ENCODE measurements at regions not wholly inside any gene's neighbourhood (a gene's known extent, or its start where the extent isn't known, plus 50 kb on each side); places are given as distances from the start of the nearest gene placed in this dataset.

GRCh38 chr4:128347175-128347868 is 59.7 kb upstream of the PGRMC2 start:
- DNase-seq, result no peak

DNA sequence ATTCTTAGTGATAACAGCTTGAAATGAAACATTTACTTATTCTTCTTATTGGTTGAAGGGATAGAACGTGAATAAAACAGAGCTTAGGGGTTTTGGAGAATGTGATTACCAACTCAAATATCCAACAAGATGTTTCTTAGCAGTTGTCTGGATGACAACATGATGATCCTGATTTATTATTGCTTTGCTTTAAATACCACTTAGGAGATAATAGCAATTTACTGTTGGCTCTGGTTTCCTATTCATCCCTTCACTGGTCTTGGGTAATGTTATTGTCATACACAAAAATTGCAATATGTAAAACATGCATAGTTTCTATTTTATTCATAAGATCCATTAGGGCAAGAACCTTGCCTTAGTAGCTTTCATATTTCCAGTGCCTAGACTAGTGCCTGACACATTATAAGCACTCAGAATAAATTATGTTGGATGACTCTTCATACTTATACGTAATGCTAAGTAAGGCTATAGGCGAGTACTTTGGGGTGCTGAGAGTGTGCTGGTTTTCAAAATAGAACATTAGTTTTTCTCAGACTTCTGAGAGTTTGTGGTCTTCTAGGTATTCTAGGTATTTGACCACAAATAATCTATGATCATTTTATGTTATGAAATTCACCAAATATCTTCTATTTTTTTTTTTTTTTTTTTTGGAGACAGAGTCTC is 58.6 kb upstream of the PGRMC2 start:
- DNase-seq, result no peak

- no peak for DNase-seq
Measured at GRCh38 chr4:128345650-128346049, 58.0 kb upstream of the PGRMC2 start.

DNA sequence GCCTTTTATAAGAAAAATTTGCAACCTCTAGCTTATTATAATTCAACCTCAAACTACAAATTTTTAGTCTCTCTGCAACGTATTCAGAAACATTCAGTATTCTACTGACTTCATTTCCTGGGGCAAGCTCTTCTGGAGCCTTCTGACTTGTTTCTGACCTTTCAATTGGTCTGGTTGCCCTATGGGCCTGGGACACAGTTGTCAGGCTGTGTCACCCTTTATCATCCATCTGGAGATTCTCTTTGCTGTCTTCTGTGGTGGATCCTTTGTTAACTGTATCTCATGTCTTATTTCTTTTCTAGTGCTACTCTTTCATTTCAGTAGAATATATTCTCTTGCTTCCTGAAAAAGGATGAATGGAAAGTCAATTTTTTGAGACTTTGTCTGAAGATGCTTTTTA is 55.1 kb upstream of the PGRMC2 start:
- DNase-seq, result no peak

DNA sequence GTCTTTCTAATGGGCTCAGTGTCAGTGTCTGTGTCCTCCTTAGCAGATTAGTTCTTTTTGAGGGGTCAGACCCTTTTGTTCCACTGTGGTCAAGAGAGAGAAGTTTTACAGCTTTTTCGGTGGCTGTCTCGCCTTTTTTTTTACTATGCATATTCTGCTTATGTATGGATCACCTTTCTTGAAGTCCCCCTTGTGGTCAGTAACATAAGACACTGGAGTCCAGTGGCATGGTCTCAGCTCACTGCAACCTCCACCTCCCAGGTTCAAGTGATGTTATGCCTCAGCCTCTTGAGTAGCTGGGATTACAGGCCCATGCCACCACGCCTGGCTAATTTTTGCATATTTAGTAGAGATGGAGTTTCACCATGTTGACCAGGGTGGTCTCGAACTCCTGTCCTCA is 54.0 kb upstream of the PGRMC2 start:
- DNase-seq, result no peak

DNA sequence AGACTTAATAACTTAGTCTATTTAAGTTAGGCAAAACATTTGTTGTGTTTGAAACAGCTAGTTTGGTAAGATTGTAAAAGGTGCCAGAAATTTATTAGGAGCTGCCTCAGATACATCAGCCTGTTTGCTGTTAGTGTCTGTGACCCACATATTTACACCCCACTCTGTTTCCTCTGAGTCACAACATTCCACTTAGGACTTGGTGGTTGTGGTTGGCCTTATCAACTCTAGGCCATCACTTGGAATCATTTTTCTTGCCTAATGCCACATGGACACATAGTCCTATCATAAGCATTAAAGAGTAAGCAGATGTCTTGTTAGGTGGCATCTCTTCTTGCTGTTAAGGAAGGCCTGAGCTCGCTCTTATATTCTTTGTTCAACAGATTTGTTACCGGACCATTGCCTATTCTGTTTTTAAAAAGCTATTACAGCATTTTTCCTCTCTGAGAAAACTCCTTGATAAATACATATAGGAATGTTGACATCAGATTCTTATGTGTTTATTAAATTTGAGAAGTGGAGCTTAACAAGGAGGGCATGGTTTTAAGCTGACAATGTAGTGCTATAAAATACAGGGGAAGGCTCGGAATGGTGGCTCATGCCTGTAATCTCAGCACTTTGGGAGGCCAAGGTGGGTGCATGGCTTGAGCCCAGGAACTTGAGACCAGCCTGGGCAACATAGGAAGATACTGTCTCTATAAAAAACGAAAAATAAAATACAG is 51.2 kb upstream of the PGRMC2 start:
- DNase-seq, result no peak

DNA sequence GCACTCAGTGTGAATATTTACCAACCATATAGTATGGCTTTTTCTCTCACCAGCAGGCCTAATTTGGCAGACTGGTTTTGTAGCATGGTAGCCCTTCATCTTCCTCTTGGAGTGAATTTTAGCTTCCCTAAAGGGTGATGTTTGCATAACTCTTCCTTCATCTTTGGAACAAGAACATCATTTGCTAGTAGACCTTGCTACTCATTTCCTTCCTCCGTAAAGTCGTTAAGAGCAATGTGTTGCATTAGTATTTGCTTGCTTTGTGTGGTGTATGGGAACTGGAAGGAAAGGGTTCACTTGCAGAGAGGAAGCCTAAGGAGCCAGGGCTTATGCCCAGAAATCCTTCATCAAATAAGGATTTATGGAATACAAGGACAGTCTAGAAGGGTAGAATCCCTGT is 50.2 kb upstream of the PGRMC2 start:
- no peak for DNase-seq

Data from activated CD4-positive, alpha-beta T cell treated with anti-CD3 and anti-CD28 coated beads, Interleukin-10, Interleukin-2, amounts not matched to agents 100 ng/mL and 50 ng/mL, durations not matched to agents 16 hours and 8 hours (primary cell).